ENCODE measurements at regions not wholly inside any gene's neighbourhood (a gene's known extent, or its start where the extent isn't known, plus 50 kb on each side); places are given as distances from the start of the nearest gene placed in this dataset.

DNA sequence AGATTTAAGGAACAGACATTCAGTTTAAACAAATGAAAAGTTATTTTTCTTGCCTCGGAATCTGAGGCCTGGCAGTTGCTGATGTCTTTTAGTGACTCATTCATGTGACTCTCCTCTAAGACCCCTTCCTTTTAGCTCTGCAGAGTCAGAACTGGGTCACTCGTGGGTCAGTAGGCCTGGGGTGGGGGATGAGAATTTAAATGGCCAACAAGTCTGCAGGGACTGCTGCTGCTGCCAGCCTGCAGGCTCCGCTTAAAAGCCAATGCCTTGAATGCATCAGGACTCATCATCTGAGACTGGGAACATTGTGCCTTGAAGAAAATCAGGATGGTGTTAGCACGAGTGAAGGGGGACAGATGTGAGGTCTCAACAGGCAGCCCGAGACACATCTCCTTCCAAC, 404.3 kb downstream of the CDH26 start:
- Histone ChIP-seq H2BK12ac (ENCODE audit: low read depth, low read length) (no peak overlapping the region), H3K56ac (replicated peaks; ENCODE audit: insufficient read length, low read depth, low read length) (no peak overlapping the region), H3K27me3 (replicated peaks in 1 of 4; ENCODE audit: control insufficient read depth in 3 of 4, extremely low read depth in 1 of 4, insufficient read depth in 3 of 4, low read length in 3 of 4) (no peaks in the 10 kb centered on the region), H3K27ac (ENCODE audit: low read depth, low read length) (no peak overlapping the region), H2BK15ac (ENCODE audit: low read length) (no peak overlapping the region), H3K36me3 (ENCODE audit: control insufficient read depth in 2 of 4, insufficient read depth in 4 of 4, low read length in 3 of 4) (no peaks in the 10 kb centered on the region), H2AK5ac (ENCODE audit: low read depth, low read length) (no peak overlapping the region), H2BK20ac (ENCODE audit: low read length) (no peak overlapping the region), H2BK120ac (replicated peaks; ENCODE audit: low read depth, low read length) (no peak overlapping the region), H3K79me1 (ENCODE audit: low read depth, low read length) (no peaks in the 10 kb centered on the region), H2BK5ac (ENCODE audit: low read depth, low read length) (no peak overlapping the region), H3K4me3 (ENCODE audit: extremely low read depth in 1 of 4, insufficient read depth in 2 of 4, low read depth in 3 of 4, low read length in 4 of 4) (no peak overlapping the region), H4K5ac (ENCODE audit: insufficient read length, low read depth, low read length) (no peak overlapping the region), H3K4ac (replicated peaks; ENCODE audit: insufficient read length, low read depth, low read length) (no peak overlapping the region), H4K91ac (replicated peaks; ENCODE audit: insufficient read length, low read length) (no peak overlapping the region), H3K9ac (replicated peaks in 1 of 4; ENCODE audit: extremely low read depth in 1 of 4, low read depth in 3 of 4, low read length in 3 of 4) (no peak overlapping the region), H4K20me1 (replicated peaks in 1 of 2; ENCODE audit: control insufficient read depth in 1 of 2, insufficient read depth in 2 of 2, low read length in 2 of 2) (peaks cover 0 to 1% of the 10 kb centered on the region in 2 experiments), H4K8ac (ENCODE audit: extremely low read depth, insufficient read depth, low read length) (no peak overlapping the region), H3K4me1 (replicated peaks in 1 of 4; ENCODE audit: control insufficient read depth in 3 of 4, insufficient read depth in 4 of 4, low read length in 3 of 4) (no peaks in the 10 kb centered on the region; a peak in 1 of 7 replicates), H3K79me2 (ENCODE audit: control insufficient read depth in 1 of 2, insufficient read depth in 2 of 2, low read length in 2 of 2) (no peaks in the 10 kb centered on the region), H3K23me2 (ENCODE audit: low read depth, low read length) (no peaks in the 10 kb centered on the region), H2AFZ (ENCODE audit: low read length) (no peak overlapping the region), H3K23ac (ENCODE audit: insufficient read length) (no peak overlapping the region), H3K9me3 (ENCODE audit: insufficient read depth in 2 of 2, low read depth in 1 of 2, low read length in 1 of 2) (no peaks in the 10 kb centered on the region), H3K14ac (ENCODE audit: insufficient read length) (no peak overlapping the region), H3K4me2 (ENCODE audit: insufficient read depth in 1 of 2, low read depth in 2 of 2, low read length in 2 of 2) (no peak overlapping the region), H3K18ac (ENCODE audit: extremely low read depth, low read length) (no peak overlapping the region)
- ChIA-PET CTCF (ENCODE audit: partially characterized antibody) (no interaction called here), POLR2A (ENCODE audit: partially characterized antibody) (no interaction called here)
- DNase-seq (ENCODE audit: low read depth in 1 of 2, low spot score in 2 of 2) (no peak), FAIRE-seq (no peak)
- no peak for TF ChIP-seq SUZ12 (IDR thresholded peaks at IDR 0.05; ENCODE audit: low read length)
- no peak for TF ChIP-seq ASH2L (IDR thresholded peaks at IDR 0.05; ENCODE audit: low read length)
- no peak for TF ChIP-seq TAF7 (optimal IDR thresholded peaks at IDR 0.05; ENCODE audit: borderline replicate concordance, low read depth, low read length)
- TF ChIP-seq SIRT6 (IDR thresholded peaks at IDR 0.05; ENCODE audit: low read length) = no peak
- 86% methylated on average over 5 of the region's 5 CpGs; no CpG with 5 or more reads in 1 of the 2 experiments for WGBS, 2 experiments (ENCODE audit: extremely low coverage in 1 of 2, insufficient coverage in 1 of 2, insufficient read length in 1 of 2, insufficient replicate concordance in 2 of 2, low coverage in 1 of 2, low lambda C conversion rate in 2 of 2, missing lambda C conversion rate in 1 of 2)

Data from H1 (cell line).